PFSK-1 (cell line): ENCODE measurements at regions not wholly inside any gene's neighbourhood (a gene's known extent, or its start where the extent isn't known, plus 50 kb on each side); places are given as distances from the start of the nearest gene placed in this dataset.

Experiments
- FOXP2 ChIP-seq: optimal IDR thresholded peaks from 2 replicates; pipeline ENCODE3; 2011; ENCODE audit warnings: borderline replicate concordance, control low read depth, inconsistent platforms; ENCODE audit not compliant: insufficient read depth; ENCODE audit errors: extremely low read length, extremely low read depth
- POLR2AphosphoS5 ChIP-seq: IDR thresholded peaks from 2 replicates; pipeline ENCODE4 v1.6.1; 2012; ENCODE audit warnings: low read depth, mild to moderate bottlenecking, control low read depth, low read length, moderate library complexity
- REST ChIP-seq, 2 experiments: IDR thresholded peaks; 2 replicates each; pipeline versions ENCODE4 v1.6.1 to v1.8.0; 2011 to 2012; ENCODE audit warnings: low read depth in 2 of 2, low read length in 2 of 2, control low read depth in 1 of 2, inconsistent platforms in 1 of 2, mild to moderate bottlenecking in 1 of 2, moderate library complexity in 1 of 2; ENCODE audit not compliant: insufficient read depth in 1 of 2
- SIN3A ChIP-seq: IDR thresholded peaks from 2 replicates; pipeline ENCODE4 v1.6.1; 2012; ENCODE audit warnings: mild to moderate bottlenecking, low read length, moderate library complexity, borderline replicate concordance; ENCODE audit not compliant: insufficient read depth
- TAF1 ChIP-seq: IDR thresholded peaks from 2 replicates; pipeline ENCODE4 v1.6.1; 2012; ENCODE audit warnings: low read length, control low read depth, borderline replicate concordance; ENCODE audit not compliant: insufficient read depth

GRCh38 chr5:103456476-103456875 is 106.1 kb downstream of the NUDT12 start:
- TF ChIP-seq POLR2AphosphoS5 (no peak), FOXP2 (no peak), SIN3A (no peak), REST (IDR thresholded peaks at IDR 0.05; ENCODE audit: insufficient read depth in 1 of 2, low read depth in 2 of 2, low read length in 2 of 2) (no peak), TAF1 (no peak)
